ENCODE measurements at regions not wholly inside any gene's neighbourhood (a gene's known extent, or its start where the extent isn't known, plus 50 kb on each side); places are given as distances from the start of the nearest gene placed in this dataset.

DNA sequence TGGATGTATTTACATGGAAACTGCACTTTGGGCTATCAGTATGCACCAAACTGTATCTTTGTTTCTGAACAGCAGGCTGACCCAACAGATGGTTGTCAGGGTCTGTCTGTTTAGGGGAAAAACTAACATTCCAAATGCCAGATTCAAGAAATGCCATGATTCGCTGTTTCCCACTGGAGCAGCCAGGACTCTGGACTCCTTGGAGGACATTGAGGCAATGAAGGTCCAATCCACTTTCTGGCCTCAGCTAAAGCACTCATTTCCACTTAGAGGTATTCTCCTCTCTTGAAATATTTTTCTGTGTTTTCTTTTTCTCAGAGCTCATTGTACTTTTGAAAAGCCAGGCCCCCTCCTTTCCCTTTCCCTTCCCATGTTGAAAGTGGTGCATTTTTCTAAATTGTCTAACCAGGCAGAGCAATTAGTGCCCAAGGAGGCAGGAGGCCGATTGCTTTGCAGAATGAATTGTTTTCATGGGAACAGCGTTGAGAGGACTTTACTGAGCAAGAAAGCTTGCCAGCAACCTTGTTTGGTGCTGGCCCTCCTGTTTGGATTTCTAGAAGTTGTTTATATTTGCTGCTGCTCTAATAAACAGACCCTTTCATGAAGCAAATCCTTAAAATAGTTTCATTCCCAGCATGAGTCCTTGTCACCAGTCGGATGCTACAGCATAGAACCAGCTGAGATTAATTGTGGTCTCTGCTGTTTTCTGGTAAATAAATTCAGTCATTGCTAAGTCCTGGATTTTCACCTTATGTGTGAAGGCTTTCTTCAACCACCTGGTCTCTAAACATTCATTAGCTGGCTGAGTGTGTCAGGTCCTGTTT, 132.8 kb upstream of the TAF11L2 start:
- TF ChIP-seq EZH2 (IDR thresholded peaks at IDR 0.05), result no peak
- TF ChIP-seq POLR2AphosphoS5 (IDR thresholded peaks at IDR 0.05; ENCODE audit: borderline replicate concordance, low read depth, low read length), result no peak
- TF ChIP-seq FOXP2 (optimal IDR thresholded peaks at IDR 0.05; ENCODE audit: control extremely low read depth, extremely low read length, insufficient read depth), result no peak

Measured in SK-N-MC (cell line).